ENCODE measurements at regions not wholly inside any gene's neighbourhood (a gene's known extent, or its start where the extent isn't known, plus 50 kb on each side); places are given as distances from the start of the nearest gene placed in this dataset.

DNA sequence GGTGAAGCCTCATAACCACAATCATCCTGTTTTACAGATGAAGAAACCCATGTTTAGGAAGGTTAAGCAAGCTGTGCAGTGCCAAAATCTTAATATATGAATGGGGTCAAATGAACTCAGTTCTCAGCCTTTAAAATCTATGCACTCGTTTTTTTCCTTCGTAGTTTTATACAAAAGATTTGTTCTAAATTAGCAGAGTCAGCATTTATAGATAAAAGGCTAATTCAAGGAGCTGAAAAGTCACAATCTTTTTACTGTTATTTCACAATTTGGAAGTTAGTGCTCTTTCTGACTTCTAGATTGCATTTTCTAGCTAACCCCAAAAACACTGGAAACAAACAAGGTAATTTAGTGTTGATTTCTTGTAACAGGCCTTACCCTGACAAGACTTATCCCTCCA, 766.9 kb upstream of the ADGRL4 start:
- H3K9ac ChIP-seq (ENCODE audit: low read length): no peak overlapping the region
- no peaks in the 10 kb centered on the region for H3K9me3 ChIP-seq (ENCODE audit: low read length)
- no peaks in the 10 kb centered on the region for H3K79me2 ChIP-seq (replicated peaks; ENCODE audit: insufficient read depth, low read length)
- no peaks in the 10 kb centered on the region for H3F3A ChIP-seq (ENCODE audit: insufficient read depth, low read length, poor library complexity, severe bottlenecking)
- no peaks in the 10 kb centered on the region for H3K36me3 ChIP-seq (ENCODE audit: insufficient read depth, low read length)
- H3K9me2 ChIP-seq (ENCODE audit: insufficient read depth, low read length): no peaks in the 10 kb centered on the region
- no peaks in the 10 kb centered on the region for H4K20me1 ChIP-seq (ENCODE audit: insufficient read depth)
- no peak for TF ChIP-seq SMC3 (conservative IDR thresholded peaks at IDR 0.05; ENCODE audit: poor library complexity)
- TF ChIP-seq REST (IDR thresholded peaks at IDR 0.05; ENCODE audit: borderline replicate concordance): no peak
- TF ChIP-seq TAF1 (IDR thresholded peaks at IDR 0.05; ENCODE audit: low read depth): no peak
- TF ChIP-seq EP300 (conservative IDR thresholded peaks at IDR 0.05; ENCODE audit: poor library complexity, severe bottlenecking): no peak
- no peak for TF ChIP-seq POLR2AphosphoS5 (IDR thresholded peaks at IDR 0.05)
- TF ChIP-seq MXI1 (conservative IDR thresholded peaks at IDR 0.05; ENCODE audit: poor library complexity, severe bottlenecking): no peak
- TF ChIP-seq, protein P1, sequence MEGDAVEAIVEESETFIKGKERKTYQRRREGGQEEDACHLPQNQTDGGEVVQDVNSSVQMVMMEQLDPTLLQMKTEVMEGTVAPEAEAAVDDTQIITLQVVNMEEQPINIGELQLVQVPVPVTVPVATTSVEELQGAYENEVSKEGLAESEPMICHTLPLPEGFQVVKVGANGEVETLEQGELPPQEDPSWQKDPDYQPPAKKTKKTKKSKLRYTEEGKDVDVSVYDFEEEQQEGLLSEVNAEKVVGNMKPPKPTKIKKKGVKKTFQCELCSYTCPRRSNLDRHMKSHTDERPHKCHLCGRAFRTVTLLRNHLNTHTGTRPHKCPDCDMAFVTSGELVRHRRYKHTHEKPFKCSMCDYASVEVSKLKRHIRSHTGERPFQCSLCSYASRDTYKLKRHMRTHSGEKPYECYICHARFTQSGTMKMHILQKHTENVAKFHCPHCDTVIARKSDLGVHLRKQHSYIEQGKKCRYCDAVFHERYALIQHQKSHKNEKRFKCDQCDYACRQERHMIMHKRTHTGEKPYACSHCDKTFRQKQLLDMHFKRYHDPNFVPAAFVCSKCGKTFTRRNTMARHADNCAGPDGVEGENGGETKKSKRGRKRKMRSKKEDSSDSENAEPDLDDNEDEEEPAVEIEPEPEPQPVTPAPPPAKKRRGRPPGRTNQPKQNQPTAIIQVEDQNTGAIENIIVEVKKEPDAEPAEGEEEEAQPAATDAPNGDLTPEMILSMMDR (IDR thresholded peaks at IDR 0.05; ENCODE audit: poor library complexity, severe bottlenecking): no peak
- TF ChIP-seq EZH2 (IDR thresholded peaks at IDR 0.05; ENCODE audit: borderline replicate concordance, insufficient read depth, low read length, poor library complexity, severe bottlenecking): no peak
- TF ChIP-seq RAD21 (conservative IDR thresholded peaks at IDR 0.05): no peak
- H3K27ac ChIP-seq (ENCODE audit: low read length): no peak overlapping the region
- no peak overlapping the region for H2AFZ ChIP-seq (ENCODE audit: low read depth, low read length)
- no peak overlapping the region for H3K4me2 ChIP-seq (ENCODE audit: low read length)
- H3K4me3 ChIP-seq (ENCODE audit: low read length): no peak overlapping the region
- no peaks in the 10 kb centered on the region for H3K27me3 ChIP-seq (ENCODE audit: insufficient read depth, low read depth, low read length)

DNA sequence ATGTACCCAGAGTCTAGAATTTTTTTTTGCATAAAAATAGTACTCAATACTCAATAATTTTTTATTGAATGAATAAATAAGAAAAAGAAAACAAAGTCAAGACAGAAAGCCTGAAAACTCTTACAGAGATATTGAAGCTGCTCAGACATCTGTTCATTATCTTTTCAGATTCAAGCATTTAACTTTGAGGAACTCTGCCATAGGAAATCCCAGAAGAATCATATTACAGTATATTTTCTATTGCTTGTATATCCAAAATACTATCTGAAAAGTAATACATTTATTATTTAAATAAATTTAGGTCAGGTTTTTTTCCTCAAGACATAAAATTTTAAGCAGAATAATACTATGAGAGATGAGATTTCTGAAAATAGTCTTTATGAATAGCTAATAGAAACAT, 755.9 kb upstream of the ADGRL4 start:
- no peak for TF ChIP-seq SMC3 (conservative IDR thresholded peaks at IDR 0.05; ENCODE audit: poor library complexity)
- TF ChIP-seq REST (IDR thresholded peaks at IDR 0.05; ENCODE audit: borderline replicate concordance): no peak
- TF ChIP-seq MXI1 (conservative IDR thresholded peaks at IDR 0.05; ENCODE audit: poor library complexity, severe bottlenecking): no peak
- TF ChIP-seq EZH2 (IDR thresholded peaks at IDR 0.05; ENCODE audit: borderline replicate concordance, insufficient read depth, low read length, poor library complexity, severe bottlenecking): no peak
- no peak for TF ChIP-seq EP300 (conservative IDR thresholded peaks at IDR 0.05; ENCODE audit: poor library complexity, severe bottlenecking)
- TF ChIP-seq, protein P1 (IDR thresholded peaks at IDR 0.05; ENCODE audit: poor library complexity, severe bottlenecking): no peak
- no peak for TF ChIP-seq POLR2AphosphoS5 (IDR thresholded peaks at IDR 0.05)
- no peak for TF ChIP-seq RAD21 (conservative IDR thresholded peaks at IDR 0.05)
- TF ChIP-seq TAF1 (IDR thresholded peaks at IDR 0.05; ENCODE audit: low read depth): no peak
- Histone ChIP-seq H3K9me2 (ENCODE audit: insufficient read depth, low read length) (no peaks in the 10 kb centered on the region), H3F3A (ENCODE audit: insufficient read depth, low read length, poor library complexity, severe bottlenecking) (no peaks in the 10 kb centered on the region), H3K4me3 (ENCODE audit: low read length) (no peak overlapping the region), H3K4me2 (ENCODE audit: low read length) (no peak overlapping the region), H3K27ac (ENCODE audit: low read length) (no peak overlapping the region), H3K9me3 (ENCODE audit: low read length) (no peaks in the 10 kb centered on the region), H3K79me2 (replicated peaks; ENCODE audit: insufficient read depth, low read length) (no peaks in the 10 kb centered on the region), H2AFZ (ENCODE audit: low read depth, low read length) (no peak overlapping the region), H4K20me1 (ENCODE audit: insufficient read depth) (no peaks in the 10 kb centered on the region), H3K27me3 (ENCODE audit: insufficient read depth, low read depth, low read length) (no peaks in the 10 kb centered on the region), H3K36me3 (ENCODE audit: insufficient read depth, low read length) (no peaks in the 10 kb centered on the region), H3K9ac (ENCODE audit: low read length) (no peak overlapping the region)

All from neural cell (in vitro differentiated cells).